DND-41 (cell line): ENCODE measurements at regions not wholly inside any gene's neighbourhood (a gene's known extent, or its start where the extent isn't known, plus 50 kb on each side); places are given as distances from the start of the nearest gene placed in this dataset.

Source experiments
- EZH2 ChIP-seq: IDR thresholded peaks from 3 replicates; pipeline ENCODE4 v1.6.1; 2012; ENCODE audit warnings: borderline replicate concordance, low read depth, mild to moderate bottlenecking, moderate library complexity, low read length, inconsistent platforms; ENCODE audit not compliant: severe bottlenecking
- TF ChIP-seq, protein P1 (sequence below): IDR thresholded peaks from 2 replicates; pipeline ENCODE4 v1.5.1; 2012; ENCODE audit warnings: borderline replicate concordance, low read length, moderate library complexity, mild to moderate bottlenecking; ENCODE audit not compliant: poor library complexity, severe bottlenecking; ENCODE audit errors: extremely low read depth

DNA sequence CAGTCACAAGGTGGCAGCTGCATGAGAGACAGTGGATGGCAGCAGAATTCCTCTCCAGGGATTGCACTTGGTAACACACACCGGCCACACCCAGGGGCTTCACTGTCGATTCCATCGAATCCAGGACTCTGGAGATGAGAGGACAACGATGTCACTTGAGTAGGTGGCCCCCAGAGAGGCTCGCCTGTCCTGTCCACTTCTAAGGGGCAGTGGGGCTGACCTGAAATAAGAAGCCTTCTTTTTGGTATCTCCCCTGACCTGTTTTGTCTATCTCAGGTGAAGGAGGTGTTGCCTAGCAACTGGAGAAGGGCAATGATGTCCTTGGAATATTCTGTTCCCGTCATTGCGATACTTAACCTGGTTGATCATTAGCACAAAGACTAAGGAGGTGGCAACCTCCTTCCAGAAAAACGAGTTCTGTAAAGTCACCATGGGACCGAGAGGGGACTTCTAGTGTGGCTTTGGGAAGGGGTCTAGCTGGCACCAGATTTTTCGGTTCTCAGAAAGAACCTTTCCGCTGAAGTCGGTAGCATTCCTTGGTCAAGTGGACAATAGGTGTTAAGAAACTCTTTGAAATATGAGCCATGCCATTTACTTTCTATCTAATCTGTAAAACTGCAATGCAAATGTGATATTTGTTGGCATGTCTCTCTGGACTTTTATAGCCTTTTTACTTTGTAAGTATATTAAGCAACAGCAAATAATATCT is 85.2 kb upstream of the TMPRSS2 start:
- TF ChIP-seq, protein P1, sequence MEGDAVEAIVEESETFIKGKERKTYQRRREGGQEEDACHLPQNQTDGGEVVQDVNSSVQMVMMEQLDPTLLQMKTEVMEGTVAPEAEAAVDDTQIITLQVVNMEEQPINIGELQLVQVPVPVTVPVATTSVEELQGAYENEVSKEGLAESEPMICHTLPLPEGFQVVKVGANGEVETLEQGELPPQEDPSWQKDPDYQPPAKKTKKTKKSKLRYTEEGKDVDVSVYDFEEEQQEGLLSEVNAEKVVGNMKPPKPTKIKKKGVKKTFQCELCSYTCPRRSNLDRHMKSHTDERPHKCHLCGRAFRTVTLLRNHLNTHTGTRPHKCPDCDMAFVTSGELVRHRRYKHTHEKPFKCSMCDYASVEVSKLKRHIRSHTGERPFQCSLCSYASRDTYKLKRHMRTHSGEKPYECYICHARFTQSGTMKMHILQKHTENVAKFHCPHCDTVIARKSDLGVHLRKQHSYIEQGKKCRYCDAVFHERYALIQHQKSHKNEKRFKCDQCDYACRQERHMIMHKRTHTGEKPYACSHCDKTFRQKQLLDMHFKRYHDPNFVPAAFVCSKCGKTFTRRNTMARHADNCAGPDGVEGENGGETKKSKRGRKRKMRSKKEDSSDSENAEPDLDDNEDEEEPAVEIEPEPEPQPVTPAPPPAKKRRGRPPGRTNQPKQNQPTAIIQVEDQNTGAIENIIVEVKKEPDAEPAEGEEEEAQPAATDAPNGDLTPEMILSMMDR, result no peak
- TF ChIP-seq EZH2, result no peak
